Stimulated activated CD4-positive, alpha-beta T cell treated with anti-CD3 and anti-CD28 coated beads, Interleukin-1b, Interleukin-23, amount 100 ng/mL, for 48 hours (primary cell): ENCODE measurements at regions not wholly inside any gene's neighbourhood (a gene's known extent, or its start where the extent isn't known, plus 50 kb on each side); places are given as distances from the start of the nearest gene placed in this dataset.

Source experiments
- DNase-seq: peaks from one replicate; pipeline ENCODE4 v3.0.0-alpha.2; 2020

DNA sequence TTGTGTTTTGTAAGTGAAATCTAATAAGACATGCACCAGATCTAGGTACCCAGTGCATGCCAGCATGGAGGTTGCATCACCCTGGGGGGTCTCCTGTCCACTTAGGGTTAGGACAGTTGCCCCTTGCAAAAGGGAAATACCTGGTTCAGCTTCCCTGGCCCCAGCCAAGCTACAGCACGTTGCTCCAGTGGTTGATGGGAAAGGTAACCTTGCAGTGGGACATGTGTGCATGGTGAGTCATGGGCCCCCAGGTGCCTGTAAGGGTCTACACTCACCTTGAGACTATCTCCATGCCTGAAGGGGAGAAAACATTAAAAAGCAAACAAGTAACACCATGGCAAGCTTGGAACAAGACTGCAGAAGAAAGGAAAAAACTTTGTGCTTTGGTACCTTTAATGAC, 143.9 kb downstream of the LSM5 start:
- DNase-seq, result no peak

DNA sequence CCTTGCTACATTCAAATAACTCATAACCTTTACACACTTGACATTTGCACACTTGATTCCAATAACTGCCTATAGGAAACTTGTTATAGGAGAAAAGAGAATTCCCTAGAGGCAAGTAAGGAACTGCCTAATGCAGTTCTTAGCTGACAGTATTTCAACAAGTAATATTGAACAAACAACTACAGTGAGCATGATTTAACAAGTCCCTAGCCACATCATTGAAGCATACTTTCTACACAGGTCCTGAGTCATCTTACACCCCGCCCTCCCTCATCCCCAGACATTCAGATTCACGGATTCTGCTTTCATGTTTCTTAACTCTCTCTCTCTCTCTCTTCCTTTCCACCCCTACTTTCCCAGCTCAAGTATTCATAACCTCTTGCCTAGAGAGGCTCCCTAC, 153.5 kb downstream of the LSM5 start:
- no peak for DNase-seq

DNA sequence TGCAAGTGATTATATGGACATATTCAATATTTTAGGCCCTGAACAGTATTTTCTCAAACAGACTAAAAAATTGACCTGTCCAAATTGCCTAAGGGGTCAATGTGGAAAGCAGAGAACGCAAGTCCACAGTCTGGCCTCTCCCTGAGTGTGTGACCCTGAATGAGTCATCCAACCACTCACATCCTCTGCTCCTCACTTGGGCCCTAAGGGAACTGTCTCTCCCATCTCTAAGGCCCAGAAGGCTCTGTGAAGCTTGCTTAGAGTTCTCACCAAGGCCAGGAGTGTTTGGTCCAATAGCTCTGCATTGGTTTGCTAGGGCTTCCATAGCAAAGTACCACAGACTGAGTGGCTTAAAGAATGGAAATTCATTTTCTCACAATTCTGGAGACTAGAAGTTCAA, 155.1 kb downstream of the LSM5 start:
- DNase-seq, result no peak

DNA sequence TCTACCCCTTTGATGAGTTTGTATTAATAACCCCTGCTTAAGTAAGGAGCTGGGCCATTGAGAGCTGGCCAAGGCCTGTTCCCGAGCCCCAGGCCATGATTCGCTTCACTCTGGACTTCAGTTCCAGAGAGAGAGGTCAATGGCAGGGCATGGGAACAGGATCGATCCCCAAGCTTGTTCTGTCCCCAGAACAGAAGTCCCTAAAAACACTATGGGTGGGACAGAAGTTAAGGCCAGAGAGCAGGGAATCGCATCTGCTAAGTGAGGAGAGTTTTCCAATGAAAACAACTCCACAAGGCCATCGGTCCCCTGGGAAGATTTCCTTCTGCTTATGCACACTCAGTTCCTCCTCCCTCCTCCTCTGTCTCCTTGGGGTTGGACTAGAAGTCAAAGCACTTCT, 159.6 kb downstream of the LSM5 start:
- no peak for DNase-seq

DNA sequence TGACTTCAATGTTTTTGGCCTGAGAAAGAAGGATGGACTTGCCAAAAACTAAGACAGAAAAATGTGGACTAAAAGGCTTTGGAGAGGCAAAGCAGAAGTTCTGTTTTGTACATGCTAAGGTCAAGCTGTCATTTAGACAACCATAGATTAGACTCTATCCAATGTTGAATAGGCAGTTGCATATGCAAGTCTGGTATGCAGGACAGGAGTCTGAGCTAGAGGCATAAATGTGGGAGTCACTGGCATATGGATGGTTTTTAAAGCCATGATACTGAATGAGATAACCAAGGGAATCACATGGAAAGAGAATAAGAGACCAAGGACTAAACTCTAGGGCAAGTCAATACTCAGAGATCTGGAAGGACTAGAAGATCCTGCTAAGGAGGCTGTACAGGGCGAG, 164.1 kb downstream of the LSM5 start:
- no peak for DNase-seq

DNA sequence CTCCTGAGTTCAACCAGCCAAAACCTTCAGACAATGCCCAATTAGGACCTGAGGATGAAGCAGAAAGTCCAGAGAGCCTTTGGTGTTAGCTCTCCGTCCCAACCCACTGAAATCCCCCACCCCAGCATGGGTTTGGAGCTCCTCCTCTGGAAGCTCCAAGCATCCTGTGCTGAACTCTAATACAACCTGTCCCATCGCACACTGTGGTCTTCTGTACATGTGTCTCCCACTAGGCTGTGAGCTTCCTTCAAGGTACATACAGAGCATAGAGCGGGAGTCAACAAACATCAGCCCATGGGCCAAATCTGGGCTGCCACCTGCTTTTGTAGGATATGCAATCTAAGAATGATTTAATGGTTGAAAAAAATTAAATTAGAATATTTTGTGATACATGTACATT, 166.5 kb downstream of the LSM5 start:
- DNase-seq, result no peak

DNA sequence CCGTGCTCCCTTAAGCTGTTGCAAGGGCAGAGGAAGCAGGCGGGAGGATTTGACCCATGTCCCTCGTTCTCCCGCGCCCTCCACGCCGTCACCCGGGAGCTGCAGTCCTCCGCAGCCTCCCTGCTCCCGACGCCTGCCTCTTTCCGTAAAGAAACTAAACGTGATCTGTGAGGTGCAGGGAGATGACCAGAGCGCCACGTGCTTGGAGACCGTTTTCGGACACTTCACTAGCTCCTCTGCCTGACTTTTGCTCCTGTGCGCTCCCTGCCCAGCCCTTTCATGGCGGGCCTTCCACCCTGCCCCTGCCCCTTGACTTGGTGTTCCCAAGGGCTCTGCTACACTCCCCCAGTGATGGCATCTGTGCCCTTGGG, 171.2 kb downstream of the LSM5 start:
- no peak for DNase-seq

DNA sequence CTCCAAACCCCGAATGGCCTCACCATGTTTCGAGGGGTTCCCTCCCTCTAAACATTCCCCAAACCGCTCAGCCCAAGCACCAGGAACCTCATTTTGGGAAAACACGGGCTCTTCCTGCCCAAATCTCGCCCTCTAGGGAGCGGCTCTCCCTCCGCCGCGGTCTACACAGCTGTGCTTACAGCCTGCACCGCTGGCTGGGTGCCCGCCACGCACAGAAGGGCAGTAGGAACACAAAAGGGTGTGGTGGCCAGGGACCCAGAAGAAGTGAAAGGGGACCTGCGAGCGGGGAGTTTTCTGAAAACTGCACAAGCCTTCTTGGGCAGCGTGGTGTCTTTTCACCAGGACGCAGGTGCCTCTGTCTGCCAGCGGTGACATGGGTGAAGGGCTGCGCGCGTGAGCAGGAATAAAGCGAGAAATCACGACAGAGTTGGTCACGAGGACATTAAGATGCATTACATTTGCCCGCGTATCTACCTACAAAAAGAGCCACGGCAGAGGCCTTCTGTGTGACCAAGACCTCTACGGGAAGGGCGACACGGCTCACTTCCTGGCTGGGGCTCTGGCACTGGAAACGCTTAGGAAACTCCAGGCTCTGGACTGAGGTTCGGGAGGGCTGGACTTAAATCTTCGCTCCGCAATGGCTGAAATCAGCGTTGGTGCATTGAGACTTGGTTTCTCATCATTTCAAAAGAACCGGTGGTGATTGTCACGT, 171.7 kb downstream of the LSM5 start:
- DNase-seq, result no peak

DNA sequence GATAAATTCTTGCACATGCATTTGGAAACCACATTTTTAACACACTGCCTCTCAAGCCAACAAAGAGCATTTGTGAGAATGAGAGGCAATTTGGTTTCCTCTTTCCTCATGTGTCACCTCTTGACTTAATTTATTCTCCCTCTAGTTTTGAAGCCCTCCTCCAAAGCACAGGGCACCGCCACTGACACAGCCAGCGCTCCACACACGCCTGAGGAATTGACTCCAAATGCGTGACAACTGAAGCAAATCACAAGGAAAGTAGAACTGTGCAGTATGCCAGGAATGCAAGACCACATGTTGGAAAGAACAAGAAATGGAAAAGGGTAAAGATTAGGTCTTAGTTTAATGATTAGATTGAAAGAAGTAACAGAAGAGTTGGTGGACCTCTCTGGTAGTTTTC, 173.3 kb downstream of the LSM5 start:
- no peak for DNase-seq

DNA sequence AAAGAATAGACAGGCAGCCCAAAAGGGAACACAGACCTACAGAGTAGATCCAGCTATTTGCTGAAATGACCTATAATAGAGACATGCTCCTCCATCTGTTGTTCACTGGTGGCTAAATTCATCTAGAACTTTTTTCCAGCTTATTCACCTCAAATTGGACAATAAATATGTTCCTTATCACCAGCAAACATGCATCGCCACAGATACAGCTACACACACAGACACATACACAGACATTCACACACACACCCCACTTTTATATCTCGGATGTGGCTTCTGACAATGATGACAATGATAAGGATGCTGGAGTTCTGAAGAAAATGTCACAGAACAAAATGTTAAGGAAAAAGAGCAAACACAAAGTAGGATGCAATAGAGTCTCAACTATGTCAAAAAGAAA, 175.4 kb downstream of the LSM5 start:
- DNase-seq, result no peak

DNA sequence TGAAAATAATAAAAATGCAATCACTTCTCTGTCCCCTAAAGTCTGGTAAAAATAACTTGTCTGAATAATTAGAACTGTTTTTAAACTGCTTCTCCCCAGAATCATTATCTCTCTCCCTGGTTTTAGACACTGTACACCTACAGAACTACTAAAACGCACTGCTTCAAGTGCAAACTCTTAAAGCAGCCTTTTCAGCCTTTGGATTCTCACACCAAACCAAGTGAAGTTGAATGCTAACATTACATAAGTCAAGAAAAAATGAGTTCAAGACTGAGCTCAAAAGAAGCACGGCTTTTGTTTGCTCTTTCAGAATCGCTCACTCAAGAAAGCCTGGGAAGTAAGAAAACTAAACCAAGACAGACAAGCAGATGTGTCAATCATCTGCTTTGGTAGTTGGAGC, 188.8 kb downstream of the LSM5 start:
- DNase-seq, result no peak

DNA sequence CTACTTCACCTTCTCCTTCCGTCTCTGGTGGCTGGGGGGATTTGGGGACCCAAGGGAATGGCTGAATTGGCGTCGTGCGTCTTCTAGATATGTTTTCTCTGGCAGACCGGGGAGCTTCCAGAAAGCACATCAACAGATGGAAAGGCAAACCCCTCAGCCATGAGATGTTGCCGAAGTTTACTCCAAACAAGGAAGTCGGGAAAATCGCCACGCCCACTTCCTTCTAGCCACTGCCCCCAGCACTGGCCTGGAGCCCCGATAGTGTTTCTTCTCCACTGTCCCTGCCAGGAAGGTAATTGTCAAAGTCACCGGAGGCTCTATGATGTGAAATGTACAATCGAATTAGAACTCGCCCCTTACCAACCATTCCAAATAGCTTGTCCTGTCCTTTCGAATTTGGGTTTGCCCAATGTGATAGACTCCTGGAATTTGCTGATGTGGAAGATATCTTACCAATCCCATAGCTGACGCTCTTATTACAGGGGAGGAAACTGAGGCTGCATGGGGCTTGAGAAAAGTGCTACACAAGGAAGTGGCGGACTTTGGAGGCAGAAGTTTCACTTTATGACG, 191.0 kb downstream of the LSM5 start:
- no peak for DNase-seq

DNA sequence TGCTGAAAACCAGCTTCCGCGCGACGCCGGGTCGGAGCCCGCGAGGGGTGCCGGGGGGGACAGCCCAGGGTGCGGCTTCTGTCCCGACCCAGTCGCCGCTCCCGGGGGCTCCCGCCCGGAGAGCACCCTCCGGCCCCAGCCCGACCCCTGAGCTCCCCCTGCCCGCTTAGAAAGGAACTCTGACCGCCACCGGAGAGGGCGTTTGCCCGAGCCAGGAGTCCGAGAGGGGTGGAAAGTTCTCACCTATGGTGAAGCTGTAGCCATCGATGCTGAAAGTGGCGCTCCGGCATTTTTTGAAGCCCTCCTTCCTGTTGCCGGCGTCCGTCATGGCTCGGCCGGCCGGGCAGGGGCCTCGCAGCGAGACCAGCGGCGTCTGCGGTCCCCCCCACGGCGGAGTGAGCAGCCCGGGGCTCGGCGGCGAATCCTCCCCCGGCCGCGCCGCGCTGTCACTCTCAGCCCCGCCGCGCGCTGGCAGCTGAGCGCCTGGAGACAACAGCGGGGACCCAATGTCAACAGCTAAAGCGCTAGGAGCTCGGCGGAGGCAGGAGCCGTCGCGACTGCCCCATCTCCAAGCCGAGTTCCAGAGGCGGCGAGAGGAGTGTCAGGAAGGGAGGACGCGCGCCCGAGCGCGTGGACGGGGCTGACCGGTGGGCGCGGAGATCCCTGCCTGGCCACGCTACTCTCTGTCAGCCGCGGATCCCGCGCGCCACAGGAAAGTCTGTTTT, 191.6 kb downstream of the LSM5 start:
- no peak for DNase-seq

DNA sequence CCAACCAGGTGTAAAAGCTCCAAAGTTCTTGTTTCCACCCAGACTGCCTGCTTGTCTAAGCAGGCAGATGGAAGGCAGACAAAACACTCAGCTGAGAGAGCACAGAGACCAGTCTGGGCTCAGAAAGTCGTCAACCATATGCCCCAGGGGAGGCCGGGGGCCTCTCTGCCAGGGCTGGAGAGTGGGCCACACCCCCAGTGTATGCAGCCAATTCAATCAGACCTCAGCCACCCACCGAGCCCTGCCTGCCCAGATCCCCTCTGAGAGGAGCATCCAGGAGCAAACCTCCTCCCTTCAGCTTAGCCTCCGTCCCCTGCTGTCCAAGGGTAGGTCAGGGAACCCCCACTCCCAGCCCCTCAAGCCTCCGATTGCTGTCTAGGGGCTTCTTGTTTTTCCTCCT, 196.3 kb downstream of the LSM5 start:
- no peak for DNase-seq

DNA sequence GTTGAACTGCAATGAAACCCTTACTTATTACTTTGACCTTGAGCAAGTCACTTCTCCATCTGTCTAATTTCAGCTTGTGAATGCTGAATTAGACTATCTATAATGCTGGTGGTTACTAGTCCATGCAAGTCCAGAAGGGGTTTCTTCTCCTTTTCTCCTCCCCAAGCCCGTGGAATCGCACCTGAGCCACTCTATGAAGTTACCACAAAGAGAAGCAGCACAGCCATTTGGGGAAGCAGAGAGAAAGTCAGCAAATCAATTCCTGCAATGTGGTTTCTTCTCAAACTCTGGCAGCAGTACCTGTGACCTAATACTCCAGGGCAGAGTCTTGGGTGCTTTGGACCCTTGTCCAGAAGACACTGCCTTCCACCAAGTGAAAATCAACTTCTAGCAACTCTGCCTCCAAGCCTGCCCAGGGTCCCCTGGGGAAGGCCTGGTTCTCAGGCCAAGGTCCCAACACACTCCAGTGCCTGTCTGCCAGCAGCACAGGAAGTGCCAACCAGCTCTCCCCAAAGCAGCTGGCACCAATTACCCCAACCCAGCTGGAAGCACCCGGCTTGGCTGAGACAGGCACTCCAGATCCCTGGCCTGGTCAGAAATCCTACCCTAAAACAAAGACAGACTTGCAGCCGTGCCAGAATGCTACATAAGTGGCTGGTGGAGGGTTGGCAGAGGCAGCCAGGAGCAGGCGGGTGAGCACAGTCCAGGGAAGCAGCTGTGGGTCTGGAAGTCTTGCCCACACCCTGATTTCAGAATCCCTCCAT, 200.3 kb downstream of the LSM5 start:
- DNase-seq, result no peak

DNA sequence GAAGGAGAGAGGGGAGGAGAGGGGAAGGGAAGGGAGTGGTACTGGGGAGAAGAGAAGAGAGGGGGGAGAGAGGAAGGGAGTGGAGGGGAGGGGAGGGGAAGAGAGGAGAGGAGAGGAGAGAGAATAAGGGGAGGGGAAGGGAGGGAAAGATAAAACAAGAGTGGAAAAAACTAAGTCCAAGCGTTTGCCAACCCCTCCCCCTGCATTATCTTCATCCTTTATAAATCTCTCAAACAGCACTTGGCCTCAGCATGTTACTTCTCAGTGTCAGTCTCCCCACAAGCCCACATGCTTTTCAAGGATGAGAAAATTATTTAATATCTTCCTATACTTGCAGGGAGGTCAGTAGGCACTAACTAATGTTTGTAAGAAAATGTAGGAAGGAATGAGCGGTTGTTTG, 204.5 kb downstream of the LSM5 start:
- no peak for DNase-seq

DNA sequence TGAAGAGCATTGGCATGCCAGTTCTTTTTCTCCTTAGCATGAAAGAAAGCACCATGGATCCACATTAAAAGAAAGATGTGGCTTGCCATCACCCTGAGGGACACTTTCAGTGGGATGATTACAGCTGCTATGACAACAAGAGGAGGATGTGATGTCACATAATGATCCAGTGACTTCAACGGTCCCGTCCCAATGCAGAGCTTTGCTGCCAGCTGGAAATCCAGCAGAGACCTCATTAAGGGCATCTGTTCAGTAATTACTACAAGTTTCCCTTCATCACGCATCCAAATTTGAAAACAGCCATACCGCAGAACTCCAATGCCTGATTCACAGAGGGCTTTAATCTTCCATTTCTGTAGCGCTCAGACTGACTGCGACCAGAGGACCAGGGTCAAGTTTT, 206.6 kb downstream of the LSM5 start:
- no peak for DNase-seq

DNA sequence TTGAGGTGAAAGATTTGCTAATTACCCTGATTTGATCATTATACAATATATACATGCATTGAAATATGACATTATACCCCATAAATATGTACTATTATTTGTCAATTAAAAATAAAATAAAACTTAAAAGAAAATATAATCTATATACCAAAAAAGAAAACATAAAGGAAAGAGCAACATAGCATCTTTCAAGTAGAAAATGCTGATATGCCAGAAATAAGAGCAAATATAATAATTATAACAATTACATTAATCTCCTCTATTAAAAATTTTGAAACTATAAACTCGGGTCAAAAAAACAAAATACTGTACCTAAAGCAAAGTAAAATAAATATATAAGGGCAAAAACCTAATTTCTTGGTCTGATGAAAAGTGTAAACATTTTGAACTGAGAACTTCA, 209.3 kb upstream of the PDE1C start:
- no peak for DNase-seq

DNA sequence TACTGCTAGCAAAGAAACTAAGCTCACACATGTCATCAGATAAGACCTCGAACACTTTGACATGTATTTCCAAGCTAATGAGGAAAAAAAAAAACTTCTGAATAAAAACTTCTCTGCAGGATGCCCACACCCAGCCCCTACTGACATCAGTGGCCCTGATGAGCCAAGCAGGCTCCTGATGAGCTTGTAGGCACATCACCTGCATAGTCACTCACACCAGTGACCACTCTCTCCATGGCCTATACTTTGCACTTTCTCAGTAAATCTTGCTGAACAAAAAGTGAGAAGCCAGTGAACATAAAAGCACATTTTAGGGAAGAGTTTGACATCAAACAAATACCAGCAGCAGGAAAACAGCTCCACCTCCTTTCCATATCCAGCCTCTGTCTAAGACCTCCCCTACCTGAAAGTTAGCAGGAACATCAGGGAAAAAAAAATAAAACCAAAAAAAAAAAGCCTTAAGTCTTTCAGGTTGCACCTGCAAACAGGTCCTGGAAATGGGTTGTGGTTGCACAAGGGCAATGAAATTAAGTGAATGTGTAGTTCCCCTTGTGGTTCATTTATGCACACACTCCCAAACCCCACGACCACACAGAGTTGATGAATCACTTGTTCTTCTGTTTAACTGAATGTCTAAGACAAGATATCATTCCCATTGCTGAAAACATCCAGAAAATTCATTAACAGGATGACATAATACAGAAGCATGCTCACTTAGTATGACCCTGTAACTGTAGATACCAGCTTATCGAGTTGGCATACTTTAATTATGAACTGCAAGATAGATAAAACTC, 205.2 kb upstream of the PDE1C start:
- no peak for DNase-seq

DNA sequence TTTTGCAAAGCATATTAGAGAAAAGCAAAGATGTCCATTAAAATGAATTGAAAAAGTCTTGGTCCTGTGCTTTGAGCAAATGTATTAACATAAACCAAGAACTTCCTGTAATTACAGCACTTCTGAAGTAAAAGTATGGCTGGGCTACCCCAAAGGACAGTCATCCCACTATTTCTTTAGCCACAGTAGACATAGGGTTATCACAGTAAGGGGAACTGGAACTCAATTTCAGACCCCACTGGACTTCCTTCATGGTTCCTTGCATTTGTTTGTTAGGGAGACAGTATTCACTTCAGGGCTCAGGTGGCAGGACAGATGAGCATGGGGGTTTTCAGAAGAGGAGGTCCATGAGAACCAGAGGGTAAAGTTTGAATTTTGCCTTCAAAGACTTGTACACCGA, 203.1 kb upstream of the PDE1C start:
- DNase-seq, result no peak

DNA sequence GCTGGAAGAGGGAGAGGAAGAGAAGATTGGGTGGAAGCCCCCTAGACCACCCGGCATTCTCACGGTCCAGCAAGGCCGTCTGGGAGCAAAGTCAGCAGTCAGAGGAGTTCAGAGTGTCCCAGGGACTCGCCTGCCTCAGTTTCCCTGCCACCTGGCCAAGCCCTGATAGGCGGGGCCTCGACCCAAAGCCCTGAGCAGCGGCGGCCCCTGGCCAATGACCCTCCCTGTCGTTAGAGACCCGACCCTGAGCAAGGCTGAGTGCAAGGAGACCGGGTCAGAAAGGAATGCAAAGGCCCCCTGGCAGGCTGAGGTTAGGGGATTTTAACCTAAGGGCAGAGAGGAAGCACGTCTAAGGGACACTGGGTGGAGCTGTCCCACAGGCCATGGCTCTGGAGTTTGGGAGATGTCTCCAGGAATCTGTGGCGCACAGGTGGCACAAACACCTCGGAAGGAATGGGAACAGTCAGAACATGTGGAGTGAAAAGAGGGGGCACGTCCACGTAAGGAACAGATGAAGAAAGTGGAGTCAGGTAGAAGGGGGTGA, 196.8 kb upstream of the PDE1C start:
- DNase-seq, result no peak

DNA sequence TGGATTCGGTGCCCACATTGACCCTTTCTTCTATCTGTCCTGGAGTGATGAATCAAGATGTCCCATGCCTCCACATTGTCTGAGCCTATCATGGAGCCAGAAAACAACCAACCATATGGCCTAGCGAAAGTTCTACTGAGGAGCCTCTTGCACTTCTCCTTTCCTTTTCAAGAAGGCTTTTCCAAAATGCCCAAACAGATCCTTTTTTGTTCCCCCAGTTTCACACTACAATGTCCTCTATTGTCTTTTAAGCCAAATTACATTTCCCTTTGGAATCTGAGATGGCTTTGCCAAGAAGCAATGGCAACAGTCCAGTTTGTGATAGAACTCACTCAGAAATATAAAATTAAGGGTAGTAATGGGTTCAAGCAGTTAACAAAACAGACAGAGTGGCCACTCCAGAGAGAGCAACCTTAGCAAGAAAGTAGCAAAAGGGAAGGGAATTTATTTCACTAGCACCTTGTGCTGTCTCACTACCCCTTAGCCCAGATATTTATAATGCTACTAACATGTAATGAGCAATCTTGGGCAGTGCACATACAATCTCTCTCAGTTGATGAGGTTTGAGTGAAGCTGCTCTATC, 194.6 kb upstream of the PDE1C start:
- no peak for DNase-seq
